ENCODE measurements at regions not wholly inside any gene's neighbourhood (a gene's known extent, or its start where the extent isn't known, plus 50 kb on each side); places are given as distances from the start of the nearest gene placed in this dataset.

DNA sequence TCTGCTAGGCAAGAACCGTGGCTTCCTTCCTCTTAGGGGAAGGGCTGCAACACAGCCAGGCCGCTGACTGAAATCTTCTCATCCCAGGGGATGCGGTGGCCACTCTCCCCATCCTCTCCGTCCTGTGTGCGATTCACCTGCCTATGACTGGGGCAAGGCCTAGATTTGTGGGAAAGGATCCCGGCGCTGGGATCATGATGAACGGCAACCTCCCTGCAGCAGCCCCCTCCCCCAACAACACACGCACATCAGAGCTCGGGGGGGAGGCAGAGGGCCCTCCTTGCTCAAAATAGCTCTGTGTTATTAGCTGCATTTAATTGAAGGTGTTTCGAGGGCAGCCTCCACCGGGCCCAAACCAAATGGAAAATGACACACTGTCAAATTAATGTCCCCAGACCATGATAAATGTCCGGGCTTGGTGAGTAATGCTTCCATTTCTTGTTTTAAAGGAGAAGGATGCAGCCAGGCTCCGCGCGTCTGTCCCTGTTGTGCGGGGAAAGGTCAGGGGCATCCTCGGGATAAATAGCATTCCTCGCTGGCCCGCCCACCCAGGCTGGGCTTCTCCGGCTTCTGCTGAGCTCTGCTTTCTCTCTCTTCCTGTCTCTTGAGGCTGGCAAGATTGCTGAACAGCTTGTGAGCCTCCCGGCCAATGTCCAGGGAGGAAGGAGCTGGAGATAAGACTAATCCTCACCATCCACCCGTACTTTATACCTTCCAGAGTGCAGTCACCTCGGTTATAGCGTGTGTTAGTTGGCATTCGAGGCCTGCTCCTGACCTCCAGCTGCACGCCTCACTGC is 56.4 kb upstream of the TLE3 start:
- no peak for TF ChIP-seq POLR2A (IDR thresholded peaks at IDR 0.05; ENCODE audit: low read depth)
- no peak for TF ChIP-seq POLR2AphosphoS5 (IDR thresholded peaks at IDR 0.05)
- TF ChIP-seq, protein P1, sequence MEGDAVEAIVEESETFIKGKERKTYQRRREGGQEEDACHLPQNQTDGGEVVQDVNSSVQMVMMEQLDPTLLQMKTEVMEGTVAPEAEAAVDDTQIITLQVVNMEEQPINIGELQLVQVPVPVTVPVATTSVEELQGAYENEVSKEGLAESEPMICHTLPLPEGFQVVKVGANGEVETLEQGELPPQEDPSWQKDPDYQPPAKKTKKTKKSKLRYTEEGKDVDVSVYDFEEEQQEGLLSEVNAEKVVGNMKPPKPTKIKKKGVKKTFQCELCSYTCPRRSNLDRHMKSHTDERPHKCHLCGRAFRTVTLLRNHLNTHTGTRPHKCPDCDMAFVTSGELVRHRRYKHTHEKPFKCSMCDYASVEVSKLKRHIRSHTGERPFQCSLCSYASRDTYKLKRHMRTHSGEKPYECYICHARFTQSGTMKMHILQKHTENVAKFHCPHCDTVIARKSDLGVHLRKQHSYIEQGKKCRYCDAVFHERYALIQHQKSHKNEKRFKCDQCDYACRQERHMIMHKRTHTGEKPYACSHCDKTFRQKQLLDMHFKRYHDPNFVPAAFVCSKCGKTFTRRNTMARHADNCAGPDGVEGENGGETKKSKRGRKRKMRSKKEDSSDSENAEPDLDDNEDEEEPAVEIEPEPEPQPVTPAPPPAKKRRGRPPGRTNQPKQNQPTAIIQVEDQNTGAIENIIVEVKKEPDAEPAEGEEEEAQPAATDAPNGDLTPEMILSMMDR (IDR thresholded peaks at IDR 0.05), result no peak
- no peak for TF ChIP-seq EP300 (IDR thresholded peaks at IDR 0.05)
